NCI-H1105 treated with DMSO at 0.1 percent for 48 hours (cell line): ENCODE measurements at regions not wholly inside any gene's neighbourhood (a gene's known extent, or its start where the extent isn't known, plus 50 kb on each side); places are given as distances from the start of the nearest gene placed in this dataset.
A peak's percentile ranks its signal among the peaks of the same experiment; 100 is the strongest.

Source experiments
- DNase-seq: peaks from one replicate; lab custom pipeline; 2025; lab: John Stamatoyannopoulos, UW

DNA sequence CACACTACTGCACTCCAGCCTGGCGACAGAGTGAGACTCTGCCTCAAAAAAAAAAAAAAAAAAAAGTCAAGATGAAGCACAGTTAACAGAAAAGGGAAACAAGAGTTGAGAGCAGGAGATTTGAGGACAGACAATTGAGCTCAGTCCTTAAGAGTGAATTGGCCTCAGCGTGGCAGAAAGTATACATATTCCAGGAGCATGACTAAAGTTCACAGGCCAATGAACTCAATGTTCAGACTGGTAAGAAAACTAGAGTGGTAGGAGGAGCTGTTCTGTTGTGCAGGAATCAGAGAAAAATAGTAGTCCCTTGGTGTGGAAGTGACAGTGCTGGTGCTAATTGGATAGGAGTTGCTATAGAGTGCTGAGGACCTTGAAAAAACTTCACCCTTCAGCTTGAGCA is 60.0 kb downstream of the NRN1 start:
- no peak for DNase-seq

DNA sequence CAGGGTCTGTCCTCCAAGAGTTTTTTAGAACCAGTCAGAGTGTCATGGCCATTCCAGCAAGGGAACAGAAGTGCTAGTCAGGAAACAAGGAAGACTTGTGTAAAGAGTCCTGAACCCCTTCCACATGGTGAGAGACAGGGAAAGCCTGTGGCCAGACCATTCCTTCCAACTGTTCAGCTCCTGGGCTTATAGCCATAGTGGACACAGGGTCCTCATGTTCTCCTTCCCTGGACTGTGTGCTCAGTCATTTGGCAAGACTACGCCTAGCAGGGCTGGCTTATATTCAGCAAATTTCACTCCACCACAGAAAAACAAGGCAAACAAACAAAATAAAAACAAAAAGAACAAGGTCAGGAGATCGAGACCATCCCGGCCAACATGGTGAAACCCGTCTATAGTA is 60.5 kb downstream of the NRN1 start:
- no peak for DNase-seq

DNA sequence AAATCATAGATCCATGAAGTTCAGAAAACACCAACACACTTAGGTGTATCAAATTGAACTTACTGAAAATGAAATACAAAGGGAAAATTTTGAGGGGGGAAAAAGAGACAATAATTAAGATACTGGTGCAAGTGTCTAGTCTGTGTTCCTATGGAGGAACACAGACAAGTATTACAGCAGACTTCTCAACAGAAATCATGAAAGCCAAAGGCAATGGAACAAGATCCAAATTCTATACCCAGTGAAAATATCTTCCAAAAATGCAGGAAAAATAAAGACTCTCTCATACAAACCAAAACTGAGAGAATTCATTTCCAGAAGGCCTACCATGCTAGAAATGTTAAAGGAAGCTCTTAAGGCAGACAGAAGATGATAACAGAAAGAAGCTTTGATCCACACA is 63.1 kb downstream of the NRN1 start:
- DNase-seq, result no peak

DNA sequence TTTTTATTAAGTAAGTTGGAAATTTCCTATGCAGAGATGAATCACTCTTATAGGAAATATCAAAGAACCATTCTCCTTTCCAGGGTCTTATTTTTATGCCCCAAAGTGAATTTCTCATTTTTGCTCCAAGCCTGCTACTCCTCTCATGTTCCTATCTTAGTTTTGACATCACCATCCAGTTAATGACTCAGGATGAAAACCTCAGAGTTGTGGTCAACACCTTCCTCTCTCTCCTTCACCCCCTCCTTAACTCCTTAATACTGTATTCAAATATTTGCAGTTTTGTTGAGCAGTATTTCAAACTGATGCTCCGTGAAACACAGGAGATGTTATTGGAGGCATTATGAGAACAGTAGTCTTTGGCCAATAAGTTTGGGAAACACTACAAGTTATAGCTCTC is 64.1 kb downstream of the NRN1 start:
- DNase-seq, result no peak

DNA sequence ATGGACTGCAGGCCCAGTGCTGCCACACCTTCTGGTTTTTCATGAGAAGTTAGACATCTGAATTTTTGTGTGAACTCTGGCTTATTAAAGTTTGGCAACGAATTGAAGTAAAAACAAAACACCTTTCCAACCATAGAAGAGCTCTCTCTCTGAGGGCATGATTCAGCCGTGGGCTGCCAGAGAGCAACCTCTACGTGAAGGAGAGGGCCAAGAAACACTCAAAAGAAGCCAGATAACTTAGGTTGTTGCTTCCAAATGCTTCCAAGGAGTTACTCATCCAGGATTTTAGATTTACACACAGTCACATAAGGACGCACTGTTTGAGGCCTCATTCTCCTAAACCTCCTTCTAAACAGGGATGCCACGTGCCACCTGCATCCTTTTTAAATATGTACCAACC is 65.5 kb downstream of the NRN1 start:
- DNase-seq, result no peak

DNA sequence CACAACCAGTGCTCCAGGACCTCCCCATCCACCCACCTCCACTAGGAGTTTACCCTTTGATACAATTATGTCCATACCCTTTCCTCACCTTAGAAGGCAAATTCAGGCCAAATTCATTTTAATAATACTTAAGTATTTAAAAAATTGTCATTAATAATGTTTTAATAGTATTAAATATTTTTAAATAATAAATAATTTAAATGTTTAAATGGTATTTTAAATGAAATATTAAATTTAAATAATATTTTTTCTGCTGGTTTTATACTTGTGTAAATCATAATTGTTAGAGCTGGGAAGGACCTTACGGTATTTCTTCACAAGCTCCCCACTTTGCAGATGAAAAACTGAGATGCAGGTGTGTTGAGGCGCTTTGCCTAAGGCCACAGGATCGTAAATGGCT is 67.8 kb downstream of the NRN1 start:
- no peak for DNase-seq

DNA sequence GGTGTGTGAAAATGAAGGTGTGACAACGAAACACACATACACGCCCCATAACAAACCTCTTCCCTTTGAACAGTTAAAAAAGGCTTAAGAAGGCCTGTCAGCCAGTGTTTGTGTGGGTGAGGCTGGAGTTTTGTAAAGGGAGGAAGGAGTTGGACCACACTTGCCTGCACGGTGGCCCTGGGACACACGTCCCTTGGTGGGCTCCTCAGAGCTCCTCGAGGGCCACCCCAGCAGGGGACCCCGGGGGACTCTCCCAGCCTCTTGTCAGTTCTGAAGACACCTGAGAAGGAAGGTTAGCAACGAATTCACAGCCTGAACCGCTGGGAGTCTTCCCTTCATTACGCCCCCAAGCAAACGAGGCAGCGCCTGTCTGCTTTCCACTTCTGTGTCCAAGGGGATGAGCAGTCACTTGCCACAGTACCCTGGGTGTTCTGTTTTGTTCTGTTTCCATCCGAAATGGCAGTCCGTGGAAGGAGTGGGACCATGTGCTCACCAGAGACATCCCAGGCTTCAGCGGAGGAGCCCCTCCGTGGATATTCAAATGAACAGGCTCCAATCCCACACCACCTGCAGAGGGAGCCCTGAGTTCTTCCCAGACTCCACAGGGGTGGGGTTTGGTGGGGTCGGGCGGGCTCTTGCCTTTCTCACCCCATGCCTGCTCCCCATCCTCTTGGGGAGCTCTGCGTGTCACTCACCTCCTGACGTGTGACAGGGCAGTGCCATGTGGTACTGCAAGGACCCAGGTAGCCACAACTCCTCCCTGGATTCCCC is 68.6 kb downstream of the NRN1 start:
- no peak for DNase-seq

DNA sequence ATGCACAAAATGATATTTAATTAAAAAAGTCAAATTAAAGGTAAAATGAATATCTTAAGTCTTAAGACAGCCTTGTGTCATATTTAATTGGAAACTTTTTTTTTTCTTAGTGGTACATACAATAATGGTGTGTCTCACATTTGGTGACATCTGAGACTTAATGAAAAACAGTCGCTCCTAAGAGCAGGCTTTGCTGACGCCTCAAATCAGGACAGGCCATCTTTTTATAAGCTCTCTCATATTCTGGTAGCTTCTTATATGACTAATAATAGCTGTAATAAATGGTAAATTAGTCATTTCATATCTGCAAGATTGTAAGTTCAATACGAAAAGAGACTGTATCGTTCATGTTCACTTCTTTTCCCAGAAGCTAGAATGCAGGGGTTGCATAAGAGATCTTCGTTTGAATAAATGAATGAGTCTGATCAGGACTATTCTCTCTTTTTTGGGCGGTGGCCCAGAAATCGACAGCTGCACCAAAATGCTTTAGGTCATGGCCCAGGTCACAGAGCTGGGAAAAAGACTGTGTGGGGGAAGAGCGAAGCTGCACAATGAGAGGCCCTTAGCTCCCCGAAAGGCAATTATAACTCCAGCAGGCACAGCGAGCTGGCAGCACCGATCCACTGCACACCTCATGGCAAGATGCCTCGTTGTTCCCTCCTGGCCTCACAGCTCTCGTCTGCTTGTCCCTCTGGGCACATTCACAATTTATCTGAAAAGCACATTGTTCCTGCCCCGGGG is 69.4 kb downstream of the NRN1 start:
- DNase-seq, result peak; percentile 85

DNA sequence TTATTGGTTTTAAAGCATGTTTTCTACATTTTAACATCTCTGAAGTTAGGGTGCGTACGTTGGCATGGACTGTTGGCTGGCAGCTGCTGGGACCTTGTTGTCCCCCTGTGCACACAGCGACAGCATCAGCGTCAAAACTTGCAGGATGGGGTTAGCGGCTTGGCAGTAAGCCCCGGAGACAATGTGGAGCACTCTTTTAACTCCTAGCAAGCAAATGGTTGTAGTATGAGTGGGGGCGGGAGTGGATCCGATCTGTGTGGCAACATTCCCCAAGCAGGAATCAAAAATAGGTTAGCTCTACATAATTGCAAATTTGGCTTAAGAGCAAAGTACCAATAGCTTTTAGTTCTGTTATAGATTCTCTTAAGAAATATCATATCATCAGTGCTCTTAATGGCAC is 70.1 kb downstream of the NRN1 start:
- no peak for DNase-seq

DNA sequence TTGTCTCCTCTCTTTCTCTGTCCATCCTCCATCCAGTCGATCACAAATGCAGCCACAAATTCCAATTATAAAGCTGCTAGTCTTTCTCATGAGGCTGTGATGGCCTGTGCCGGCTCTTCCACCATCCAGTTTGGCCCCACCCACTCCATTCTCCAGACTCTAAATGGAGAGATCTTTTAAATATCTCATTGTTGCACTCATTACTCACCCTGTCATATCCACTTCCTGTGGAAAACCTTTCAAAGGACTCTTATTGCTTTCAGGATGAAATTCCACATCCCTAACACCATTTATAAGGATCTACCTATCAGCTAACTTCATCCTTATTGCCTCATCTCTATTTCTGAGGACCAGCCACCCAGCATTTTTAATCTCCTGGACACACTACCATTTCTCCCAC is 70.6 kb downstream of the NRN1 start:
- no peak for DNase-seq

DNA sequence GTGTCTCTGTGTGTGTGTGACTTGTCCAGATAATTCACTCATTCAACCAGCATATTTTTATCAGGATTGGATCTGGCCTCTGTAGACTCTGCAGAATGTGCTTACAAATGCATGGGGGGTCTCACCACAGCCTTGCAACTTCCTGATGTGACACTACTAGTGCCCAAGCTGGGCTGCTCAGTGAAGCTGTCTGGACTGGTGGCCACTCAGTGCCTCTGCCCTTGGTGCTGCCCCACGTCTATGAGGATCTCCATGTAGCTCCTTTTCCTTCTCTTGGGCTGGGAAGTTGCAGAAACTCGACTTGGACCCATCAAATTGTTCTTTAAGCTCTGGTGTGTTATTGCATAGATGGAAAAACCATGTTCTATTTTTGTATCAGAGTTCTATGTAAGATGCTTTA is 75.8 kb downstream of the NRN1 start:
- DNase-seq, result no peak

DNA sequence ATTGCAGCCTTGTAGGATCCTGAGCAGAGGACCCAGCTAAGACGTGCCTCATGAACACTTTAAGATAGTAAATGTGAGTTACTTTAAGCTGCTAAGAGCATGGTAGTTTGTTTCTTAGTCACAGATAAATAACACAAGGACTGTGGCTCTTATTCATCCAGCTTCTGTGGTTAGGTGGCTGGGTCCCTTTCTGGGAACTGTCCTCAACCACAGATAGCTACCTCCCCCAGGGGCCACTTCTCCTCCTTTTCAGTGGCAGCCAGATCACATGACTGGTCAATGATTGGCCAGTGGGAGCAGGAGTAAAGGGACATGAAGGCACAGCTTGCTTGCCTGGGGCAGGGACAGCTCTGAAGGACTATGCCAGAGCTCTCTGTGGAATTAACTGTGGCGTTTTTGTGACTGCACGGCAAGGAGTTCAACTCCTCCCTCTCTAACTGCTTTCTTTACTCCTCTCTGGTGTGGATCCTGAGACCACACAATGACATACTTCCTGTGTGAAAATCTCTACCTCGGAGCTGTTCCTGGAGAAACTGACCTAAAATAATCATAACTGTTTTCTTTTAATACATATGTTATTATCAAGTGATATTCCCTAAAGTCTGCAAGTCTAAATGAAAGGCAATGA is 76.5 kb downstream of the NRN1 start:
- DNase-seq, result no peak

DNA sequence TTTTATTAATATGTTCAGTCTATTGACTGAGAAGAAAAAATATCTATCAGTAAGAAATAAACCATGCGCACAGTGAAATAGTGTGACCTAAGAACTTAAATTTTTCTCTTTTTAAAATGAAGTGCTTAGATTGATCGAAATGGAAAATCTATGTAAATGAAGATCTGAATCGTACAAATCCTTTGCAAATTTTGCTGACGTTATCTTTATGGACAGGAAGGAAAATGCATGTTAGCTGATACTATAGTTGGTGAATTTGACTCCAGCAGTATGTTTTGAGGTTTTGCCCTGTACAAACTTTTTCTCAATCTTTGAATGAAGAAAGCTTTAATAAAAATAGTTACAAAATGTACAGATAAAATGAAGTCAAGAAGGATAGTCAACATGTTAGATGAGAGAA is 82.9 kb downstream of the NRN1 start:
- no peak for DNase-seq

DNA sequence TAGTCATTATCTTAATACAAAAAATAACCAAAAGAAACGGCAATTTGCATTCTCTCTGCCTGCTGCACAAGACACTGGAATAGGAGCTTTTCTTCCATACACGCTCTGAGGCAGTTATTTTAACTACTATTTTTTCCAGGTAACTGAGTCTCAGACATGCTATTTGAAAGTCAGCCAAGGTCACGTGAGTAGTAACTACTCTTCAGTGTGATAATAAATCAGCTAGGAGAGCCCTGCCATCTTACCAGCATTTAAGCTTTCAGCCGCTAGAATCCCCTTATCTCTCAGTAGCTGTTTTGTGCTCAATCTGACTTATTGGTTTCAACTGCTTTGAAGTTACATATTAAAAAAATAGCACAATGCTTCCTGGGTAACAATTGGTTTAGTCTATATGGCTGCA is 84.5 kb downstream of the NRN1 start:
- no peak for DNase-seq

DNA sequence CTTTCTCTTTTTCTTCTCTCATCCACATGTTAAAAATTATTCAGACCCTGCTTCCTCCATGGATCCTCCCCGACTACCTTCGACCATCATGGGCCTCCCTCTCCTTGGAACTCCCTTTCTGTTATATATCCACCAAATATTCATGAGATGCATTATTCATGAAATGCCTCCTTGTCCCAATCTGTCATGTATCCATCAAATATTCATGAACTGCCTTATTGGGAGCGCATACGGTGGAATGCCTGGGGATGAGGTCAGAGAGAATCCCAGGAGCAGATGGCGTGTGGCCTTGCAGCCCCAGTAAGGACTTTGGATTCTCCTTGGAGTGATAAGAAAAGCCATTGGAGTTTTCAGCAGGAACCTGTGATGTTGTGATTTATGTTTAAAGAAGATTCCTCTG is 97.0 kb downstream of the NRN1 start:
- no peak for DNase-seq

DNA sequence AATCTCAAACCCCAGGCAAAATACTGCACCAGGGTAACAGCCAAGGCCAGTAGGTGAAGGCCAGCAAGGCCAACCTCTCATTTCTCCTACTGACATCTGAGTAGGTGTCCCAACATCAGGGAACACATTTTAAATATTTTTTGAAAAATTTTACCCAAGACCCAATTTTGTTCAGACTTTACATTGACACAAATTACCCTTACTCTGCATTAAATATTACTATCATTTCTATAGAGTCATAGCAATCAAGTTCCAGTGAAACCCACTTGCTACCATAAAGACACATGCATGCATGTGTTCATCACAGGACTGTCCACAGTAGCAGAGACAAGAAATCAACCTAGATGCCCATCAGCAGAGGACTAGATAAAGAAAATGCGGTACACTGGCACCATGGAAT is 99.9 kb downstream of the NRN1 start:
- no peak for DNase-seq

DNA sequence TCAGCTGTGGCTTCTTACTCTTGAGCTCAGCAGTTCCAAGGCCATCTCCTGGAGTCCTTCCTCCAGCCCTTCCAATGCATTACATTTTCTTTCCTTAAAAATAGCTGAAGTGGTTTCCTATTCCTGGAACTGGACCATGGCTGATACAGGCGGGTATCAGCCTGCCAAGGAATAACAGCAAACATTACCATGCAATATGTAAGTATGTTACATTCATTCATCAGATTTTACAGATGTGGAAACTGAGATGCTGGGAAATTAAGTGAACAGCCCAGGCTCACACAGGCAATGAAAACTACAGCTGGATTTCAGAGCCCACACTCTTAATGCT is 100.4 kb downstream of the NRN1 start:
- DNase-seq, result no peak

DNA sequence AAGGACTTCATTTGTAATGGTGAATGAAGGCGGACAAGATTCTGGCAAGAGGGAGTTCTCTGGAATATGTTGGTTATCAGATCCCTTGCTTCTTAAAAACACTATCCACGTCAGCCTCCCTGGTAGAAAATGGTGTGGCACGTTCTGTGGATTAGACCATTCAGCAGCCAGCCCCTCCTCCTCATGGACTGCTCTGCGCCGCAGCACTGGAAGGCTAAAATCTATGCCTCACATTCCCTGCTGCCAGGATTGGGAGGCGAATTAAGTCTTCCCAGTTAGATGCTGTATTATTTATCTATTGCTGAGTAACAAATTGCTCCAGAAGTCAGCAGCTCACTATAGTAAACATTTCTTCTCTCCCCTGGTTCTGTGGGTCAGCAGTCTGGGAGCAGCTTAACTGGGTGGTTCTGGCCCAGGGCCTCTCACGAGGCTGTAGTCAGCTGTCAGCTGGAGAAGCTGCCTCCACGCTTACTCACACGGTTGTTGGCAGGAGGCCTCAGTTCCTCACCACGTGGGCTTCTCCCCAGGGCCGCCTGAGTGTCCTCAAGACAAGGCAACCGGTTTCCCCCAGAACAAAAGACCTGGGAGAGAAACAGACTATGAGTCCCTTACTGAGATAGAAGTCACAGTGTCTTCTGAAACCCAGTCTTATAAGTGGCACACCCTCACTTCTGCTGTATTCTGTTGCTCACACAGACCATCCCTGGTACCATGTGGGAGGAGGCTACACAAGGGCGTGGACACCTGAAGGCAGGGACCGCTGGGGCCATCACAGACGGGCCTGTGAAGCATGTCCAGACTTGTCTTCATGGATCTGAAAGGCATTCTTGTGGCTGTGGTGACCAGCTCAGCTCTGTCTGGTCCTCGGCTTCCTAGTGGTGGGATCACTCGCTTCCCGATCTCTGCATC is 101.0 kb downstream of the NRN1 start:
- no peak for DNase-seq

DNA sequence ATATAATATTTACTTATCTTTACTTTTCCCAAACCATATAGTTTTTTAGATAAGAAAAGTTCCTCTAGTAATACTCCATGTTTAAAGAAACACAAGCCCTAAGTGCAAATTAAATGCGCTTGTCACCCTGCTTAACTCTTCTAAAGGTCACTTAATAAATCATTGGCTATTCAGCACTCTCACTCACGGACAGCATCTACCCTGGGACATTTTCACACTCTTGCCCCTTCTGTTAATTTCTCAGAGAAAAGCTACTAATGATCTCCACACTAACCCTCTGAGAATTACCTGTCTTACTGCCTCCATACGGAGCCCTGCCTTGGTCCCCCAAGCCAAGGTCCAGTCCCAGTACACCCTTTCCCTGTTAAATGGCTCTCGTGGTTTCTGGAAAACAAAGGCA is 102.2 kb downstream of the NRN1 start:
- no peak for DNase-seq

DNA sequence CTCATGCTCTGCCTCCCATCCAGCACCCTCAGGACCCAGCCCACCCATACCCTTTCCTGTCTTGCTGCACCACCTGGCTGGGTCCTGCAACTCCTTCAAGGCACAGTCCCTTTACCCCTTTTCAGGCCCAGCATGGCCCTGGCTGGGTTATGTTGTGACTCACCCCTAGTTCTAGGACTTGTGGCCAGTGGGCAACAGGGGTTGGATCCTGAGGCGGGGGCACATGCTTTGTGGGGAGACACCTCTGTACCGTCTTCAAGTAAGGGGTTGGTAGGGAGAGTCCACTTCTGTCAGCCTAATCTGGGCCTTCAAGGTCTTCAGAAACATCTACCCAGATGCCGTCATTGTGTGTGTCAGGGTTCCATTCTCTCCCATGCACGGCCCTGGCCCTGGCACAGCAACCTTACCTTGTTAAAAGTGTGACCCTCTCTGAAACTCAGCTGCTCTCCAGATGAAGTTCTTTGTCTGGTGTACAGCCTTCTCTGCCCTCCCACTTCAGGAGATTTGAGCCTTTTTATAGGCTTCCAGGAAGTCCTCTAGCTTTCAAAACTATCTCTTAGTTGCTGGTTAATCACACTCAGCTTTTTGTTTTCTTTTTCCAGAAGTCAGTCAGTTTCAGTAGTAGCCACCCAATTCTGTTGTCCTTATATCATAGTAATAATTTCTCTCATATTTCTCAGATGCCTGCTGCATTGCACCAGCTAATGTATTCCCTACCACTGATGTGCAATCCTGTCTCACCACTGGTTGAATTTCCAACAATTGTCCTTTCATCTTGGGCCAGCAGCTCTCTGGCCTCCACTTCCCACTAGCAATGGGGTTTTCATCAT is 107.3 kb downstream of the NRN1 start:
- DNase-seq, result no peak

DNA sequence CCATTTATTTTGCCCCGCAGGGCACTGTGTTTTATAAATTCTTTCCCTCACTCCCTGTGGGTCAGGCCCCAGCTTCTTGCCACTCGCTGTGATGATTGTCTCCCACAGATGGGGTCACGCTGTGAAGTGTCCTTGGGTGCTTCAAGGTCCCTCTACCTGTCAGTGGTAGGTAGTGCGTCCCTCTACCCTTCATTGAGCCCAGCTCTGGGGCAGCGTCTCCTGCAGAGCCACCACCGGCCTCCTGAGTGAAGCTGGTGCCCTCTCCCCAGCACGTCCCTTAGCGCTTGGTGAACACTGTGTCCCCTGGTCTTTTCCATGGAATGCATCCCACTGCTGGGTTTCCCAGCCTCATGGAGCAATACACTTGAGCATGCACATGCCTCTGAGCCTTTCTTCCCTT is 108.2 kb downstream of the NRN1 start:
- no peak for DNase-seq

DNA sequence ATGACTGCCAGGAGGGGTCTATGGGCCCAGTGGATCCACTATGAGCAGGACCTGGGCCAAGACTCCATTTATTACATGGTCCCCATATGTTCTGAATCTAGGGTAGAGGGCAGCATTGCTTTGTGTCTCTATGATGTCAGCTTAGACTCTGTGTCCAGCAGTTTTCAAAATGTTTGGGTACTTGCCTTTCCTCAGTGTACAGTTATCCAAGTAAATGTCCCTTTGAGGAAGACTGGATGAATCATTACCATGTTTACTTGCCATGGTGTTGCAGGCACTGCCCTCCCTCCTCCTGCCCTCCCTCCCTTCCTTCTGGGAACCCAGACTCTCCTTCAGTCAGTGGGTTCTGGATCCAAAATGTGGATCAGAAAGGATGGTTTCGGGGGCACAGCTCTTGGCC is 108.6 kb downstream of the NRN1 start:
- no peak for DNase-seq
